Activated CD4-positive, alpha-beta T cell treated with anti-CD3 and anti-CD28 coated beads, Interleukin-2, amount 10 ng/mL, durations not matched to agents 7 days and 5 days (primary cell): ENCODE measurements at regions not wholly inside any gene's neighbourhood (a gene's known extent, or its start where the extent isn't known, plus 50 kb on each side); places are given as distances from the start of the nearest gene placed in this dataset.

Experiments used
- CTCF ChIA-PET: fragments of 350-600 bp; sonication (Branson Sonifier 250); formaldehyde crosslinking; loops from one replicate; lab custom pipeline; 2021; ENCODE audit warnings: antibody characterized with exemption; lab: Charles Lee
- POLR2A ChIA-PET: fragments of 350-600 bp; sonication (Branson Sonifier 250); formaldehyde crosslinking; loops from one replicate; lab custom pipeline; 2021; ENCODE audit warnings: antibody characterized with exemption; lab: Charles Lee
- DNase-seq: peaks from one replicate; pipeline ENCODE4 v3.0.0-alpha.2; 2020
- H3K27ac Mint-ChIP-seq: one replicate; pipeline ENCODE4 v1.8.0; 2021; ENCODE audit warnings: mild to moderate bottlenecking, moderate library complexity, mixed read lengths
- H3K27me3 Mint-ChIP-seq: one replicate; pipeline ENCODE4 v1.8.0; 2021; ENCODE audit warnings: mixed read lengths
- H3K36me3 Mint-ChIP-seq: one replicate; pipeline ENCODE4 v1.8.0; 2021; ENCODE audit warnings: low read depth, mixed read lengths
- H3K4me1 Mint-ChIP-seq: one replicate; pipeline ENCODE4 v1.8.0; 2021; ENCODE audit warnings: mixed read lengths
- H3K4me3 Mint-ChIP-seq: one replicate; pipeline ENCODE4 v1.8.0; 2021; ENCODE audit warnings: mild to moderate bottlenecking, moderate library complexity, mixed read lengths
- H3K9me3 Mint-ChIP-seq: one replicate; pipeline ENCODE4 v1.8.0; 2021; ENCODE audit warnings: mixed read lengths

DNA sequence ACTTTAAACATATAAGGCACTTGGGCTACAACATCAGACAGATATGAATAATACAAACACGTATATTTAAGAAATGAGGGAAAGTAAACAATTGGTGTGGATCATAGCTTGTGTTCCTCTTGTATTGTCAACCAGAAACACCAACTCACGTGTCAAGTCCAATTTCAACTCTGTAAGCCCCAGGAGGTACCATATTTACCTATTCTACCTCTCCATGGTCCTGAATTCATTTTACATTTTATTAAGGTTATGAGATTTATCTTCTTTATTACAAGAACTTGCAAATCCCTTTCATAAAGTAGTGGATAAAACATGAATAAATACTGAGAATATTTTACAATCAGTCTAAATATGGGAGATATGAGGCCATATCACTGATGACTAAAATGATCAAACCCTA, 501.6 kb downstream of the MAT2B start:
- no peak for DNase-seq
- no peaks in the 10 kb centered on the region for H3K27me3 Mint-ChIP-seq
- H3K4me3 Mint-ChIP-seq = no peak overlapping the region
- no peaks in the 10 kb centered on the region for H3K4me1 Mint-ChIP-seq
- no peak overlapping the region for H3K27ac Mint-ChIP-seq
- no peaks in the 10 kb centered on the region for H3K9me3 Mint-ChIP-seq
- POLR2A ChIA-PET = no interaction called here
- H3K36me3 Mint-ChIP-seq = no peaks in the 10 kb centered on the region
- CTCF ChIA-PET = no interaction called here

GRCh38 chr5:164009621-164010020, 504.2 kb downstream of the MAT2B start:
- CTCF ChIA-PET = no interaction called here
- H3K27ac Mint-ChIP-seq = no peak overlapping the region
- no peak overlapping the region for H3K4me3 Mint-ChIP-seq
- H3K4me1 Mint-ChIP-seq = no peaks in the 10 kb centered on the region
- DNase-seq = no peak
- H3K9me3 Mint-ChIP-seq = no peaks in the 10 kb centered on the region
- no peaks in the 10 kb centered on the region for H3K27me3 Mint-ChIP-seq
- no peaks in the 10 kb centered on the region for H3K36me3 Mint-ChIP-seq
- POLR2A ChIA-PET = no interaction called here

- CTCF ChIA-PET = no interaction called here
- POLR2A ChIA-PET = no interaction called here
- H3K27me3 Mint-ChIP-seq = no peaks in the 10 kb centered on the region
- no peaks in the 10 kb centered on the region for H3K36me3 Mint-ChIP-seq
- no peaks in the 10 kb centered on the region for H3K4me1 Mint-ChIP-seq
- no peaks in the 10 kb centered on the region for H3K9me3 Mint-ChIP-seq
- H3K27ac Mint-ChIP-seq = no peak overlapping the region
- no peak overlapping the region for H3K4me3 Mint-ChIP-seq
- no peak for DNase-seq
Observed at GRCh38 chr5:164010900-164011299, 505.5 kb downstream of the MAT2B start.

DNA sequence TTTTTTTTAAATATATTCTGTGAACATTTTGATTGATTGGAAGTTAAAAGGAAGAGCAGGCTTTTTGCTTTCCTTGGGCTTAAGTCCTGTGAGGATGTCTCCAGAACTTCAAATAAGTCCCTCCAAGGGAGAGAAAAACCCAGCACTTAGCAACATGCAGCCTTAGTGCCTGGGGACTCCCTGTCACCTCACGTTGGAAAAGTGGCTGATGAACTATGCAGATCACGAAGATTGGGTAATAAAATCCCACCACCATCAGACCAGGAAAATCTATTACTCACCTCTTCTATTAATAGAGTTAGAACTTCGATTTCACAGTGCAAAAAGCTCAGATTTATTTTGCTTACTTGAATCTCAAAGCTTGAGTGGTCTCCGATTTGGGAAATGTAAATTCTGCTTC, 507.0 kb downstream of the MAT2B start:
- H3K27ac Mint-ChIP-seq = no peak overlapping the region
- no peaks in the 10 kb centered on the region for H3K9me3 Mint-ChIP-seq
- POLR2A ChIA-PET = no interaction called here
- H3K36me3 Mint-ChIP-seq = no peaks in the 10 kb centered on the region
- CTCF ChIA-PET = no interaction called here
- H3K27me3 Mint-ChIP-seq = no peaks in the 10 kb centered on the region
- no peak for DNase-seq
- H3K4me3 Mint-ChIP-seq = no peak overlapping the region
- no peaks in the 10 kb centered on the region for H3K4me1 Mint-ChIP-seq

GRCh38 chr5:164013077-164013670, 507.8 kb downstream of the MAT2B start:
- Mint-ChIP-seq H3K27ac (no peak overlapping the region), H3K4me1 (no peaks in the 10 kb centered on the region), H3K9me3 (no peaks in the 10 kb centered on the region), H3K36me3 (no peaks in the 10 kb centered on the region), H3K4me3 (no peak overlapping the region), H3K27me3 (no peaks in the 10 kb centered on the region)
- ChIA-PET POLR2A (no interaction called here), CTCF (interaction anchor here (0.6 kb wide), 1 partner anchor 12 kb away, joined by 3 read pairs; no protein-coding TSS in a partner anchor)
- peak; percentile 27 for DNase-seq

DNA sequence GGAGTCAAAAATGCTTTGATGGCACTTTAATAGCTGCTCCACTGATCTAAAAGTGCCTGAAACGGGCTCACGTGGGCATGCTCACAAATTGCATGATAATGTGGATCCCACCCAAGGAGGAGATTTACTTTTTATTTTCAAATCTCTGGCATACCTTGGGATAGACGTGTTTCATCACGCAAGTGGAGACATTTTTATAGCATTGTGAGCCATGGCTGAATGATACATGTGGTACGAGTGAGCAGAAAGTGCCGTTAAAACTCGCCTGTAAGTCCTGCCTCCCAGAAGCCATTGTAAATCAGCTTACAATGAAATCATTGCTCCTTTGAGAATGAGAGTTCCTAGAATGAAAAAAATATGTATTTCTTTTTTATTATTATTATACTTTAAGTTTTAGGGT, 514.7 kb downstream of the MAT2B start:
- Mint-ChIP-seq H3K36me3 (no peaks in the 10 kb centered on the region), H3K27me3 (no peaks in the 10 kb centered on the region), H3K4me3 (no peak overlapping the region), H3K9me3 (no peaks in the 10 kb centered on the region), H3K4me1 (no peaks in the 10 kb centered on the region), H3K27ac (no peak overlapping the region)
- DNase-seq = no peak
- POLR2A ChIA-PET = no interaction called here
- CTCF ChIA-PET = no interaction called here

- no peaks in the 10 kb centered on the region for H3K36me3 Mint-ChIP-seq
- H3K4me1 Mint-ChIP-seq = no peaks in the 10 kb centered on the region
- no peak overlapping the region for H3K27ac Mint-ChIP-seq
- no peaks in the 10 kb centered on the region for H3K27me3 Mint-ChIP-seq
- H3K4me3 Mint-ChIP-seq = no peak overlapping the region
- ChIA-PET POLR2A (no interaction called here), CTCF (no interaction called here)
- H3K9me3 Mint-ChIP-seq = no peaks in the 10 kb centered on the region
- no peak for DNase-seq
Observed at GRCh38 chr5:164027738-164028137, 522.3 kb downstream of the MAT2B start.

DNA sequence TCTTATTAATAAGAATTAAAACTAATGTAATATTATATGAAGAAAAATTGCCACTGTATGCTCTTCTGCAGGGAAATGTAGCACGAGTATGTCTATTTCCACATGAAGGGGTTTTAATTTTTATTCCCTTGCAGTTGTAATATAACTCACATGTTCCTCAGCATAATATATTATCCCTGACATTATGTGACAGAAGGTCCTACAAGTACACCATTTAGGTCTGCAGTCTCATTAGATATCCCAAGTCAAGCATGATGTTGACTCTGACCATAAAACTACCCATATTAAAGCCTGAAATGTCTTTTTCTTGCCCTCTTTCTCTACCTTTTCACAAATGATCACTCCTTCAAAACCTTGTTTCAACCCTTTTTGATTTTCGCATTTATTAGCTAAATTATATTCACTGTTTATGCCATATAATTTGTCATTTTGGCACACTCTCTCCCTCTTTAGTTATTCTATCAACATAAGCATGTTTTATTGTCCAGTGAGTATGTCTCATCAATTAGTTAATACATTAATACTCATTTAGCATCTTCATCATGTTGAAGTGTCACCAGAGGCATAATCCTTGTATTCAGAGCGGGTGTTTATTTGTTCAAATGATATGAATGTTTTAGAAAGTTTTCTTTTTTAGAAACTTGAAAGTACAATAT, 532.8 kb downstream of the MAT2B start:
- no peaks in the 10 kb centered on the region for H3K9me3 Mint-ChIP-seq
- no peak for DNase-seq
- no peaks in the 10 kb centered on the region for H3K36me3 Mint-ChIP-seq
- H3K27me3 Mint-ChIP-seq = no peaks in the 10 kb centered on the region
- H3K27ac Mint-ChIP-seq = no peak overlapping the region
- ChIA-PET CTCF (no interaction called here), POLR2A (no interaction called here)
- no peak overlapping the region for H3K4me3 Mint-ChIP-seq
- H3K4me1 Mint-ChIP-seq = no peaks in the 10 kb centered on the region

GRCh38 chr5:164041105-164041504, 535.7 kb downstream of the MAT2B start:
- no peak overlapping the region for H3K4me3 Mint-ChIP-seq
- CTCF ChIA-PET = no interaction called here
- no peak for DNase-seq
- no peaks in the 10 kb centered on the region for H3K4me1 Mint-ChIP-seq
- no peaks in the 10 kb centered on the region for H3K27me3 Mint-ChIP-seq
- POLR2A ChIA-PET = no interaction called here
- H3K27ac Mint-ChIP-seq = no peak overlapping the region
- H3K9me3 Mint-ChIP-seq = no peaks in the 10 kb centered on the region
- no peaks in the 10 kb centered on the region for H3K36me3 Mint-ChIP-seq

DNA sequence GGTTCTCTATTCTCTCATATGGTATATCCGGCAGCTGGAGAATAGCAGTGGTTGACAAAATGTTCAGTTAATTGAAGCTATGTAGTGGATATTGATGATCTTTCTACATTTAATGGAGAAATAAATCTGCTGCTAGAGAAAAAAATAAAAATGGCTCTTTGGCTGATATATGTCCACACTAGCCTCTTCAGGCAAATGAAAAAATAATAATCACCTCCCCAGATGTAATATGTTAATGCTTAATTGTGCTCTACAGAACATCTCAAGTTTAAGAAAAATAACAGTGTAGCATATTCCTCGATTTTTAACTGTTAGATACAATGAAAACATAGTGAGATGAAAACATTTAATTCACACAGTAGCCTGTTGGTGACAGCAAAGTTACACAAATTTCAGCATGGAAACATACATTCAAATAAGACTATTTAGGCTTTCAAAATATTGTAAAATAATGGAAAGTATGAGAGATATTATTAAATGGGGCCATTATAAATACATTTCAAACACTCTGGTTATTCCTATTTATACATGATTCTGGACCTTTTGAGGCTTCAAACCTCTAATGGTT, 543.0 kb downstream of the MAT2B start:
- CTCF ChIA-PET = no interaction called here
- no peak overlapping the region for H3K27ac Mint-ChIP-seq
- H3K9me3 Mint-ChIP-seq = no peaks in the 10 kb centered on the region
- H3K4me1 Mint-ChIP-seq = no peaks in the 10 kb centered on the region
- POLR2A ChIA-PET = no interaction called here
- no peaks in the 10 kb centered on the region for H3K36me3 Mint-ChIP-seq
- no peak for DNase-seq
- no peak overlapping the region for H3K4me3 Mint-ChIP-seq
- no peaks in the 10 kb centered on the region for H3K27me3 Mint-ChIP-seq

DNA sequence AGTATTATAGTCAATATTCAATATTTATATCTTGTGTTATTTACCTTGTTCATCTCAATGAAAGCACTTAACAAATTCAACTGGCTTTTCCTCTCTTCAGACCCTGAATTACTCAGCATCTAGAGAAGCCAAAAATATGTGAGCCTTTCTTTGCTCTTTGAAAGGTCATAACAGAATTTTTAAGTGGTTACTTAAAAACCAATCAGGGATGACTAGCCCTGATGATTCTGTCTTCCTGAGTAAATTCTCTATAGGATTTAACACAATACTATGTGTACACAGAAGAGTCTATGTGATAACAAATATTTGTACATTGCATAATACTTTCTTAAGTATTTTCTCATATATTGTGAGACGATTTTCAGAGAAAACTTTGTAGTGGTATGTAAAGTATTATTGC, 546.3 kb downstream of the MAT2B start:
- POLR2A ChIA-PET = no interaction called here
- Mint-ChIP-seq H3K36me3 (no peaks in the 10 kb centered on the region), H3K9me3 (no peaks in the 10 kb centered on the region), H3K27me3 (no peaks in the 10 kb centered on the region), H3K27ac (no peak overlapping the region), H3K4me1 (no peaks in the 10 kb centered on the region), H3K4me3 (no peak overlapping the region)
- DNase-seq = no peak
- CTCF ChIA-PET = no interaction called here

- CTCF ChIA-PET = no interaction called here
- POLR2A ChIA-PET = no interaction called here
- H3K27ac Mint-ChIP-seq = no peak overlapping the region
- H3K36me3 Mint-ChIP-seq = no peaks in the 10 kb centered on the region
- no peaks in the 10 kb centered on the region for H3K27me3 Mint-ChIP-seq
- no peaks in the 10 kb centered on the region for H3K4me1 Mint-ChIP-seq
- H3K9me3 Mint-ChIP-seq = no peaks in the 10 kb centered on the region
- no peak for DNase-seq
- no peak overlapping the region for H3K4me3 Mint-ChIP-seq
Observed at GRCh38 chr5:164052536-164053093, 547.2 kb downstream of the MAT2B start.

DNA sequence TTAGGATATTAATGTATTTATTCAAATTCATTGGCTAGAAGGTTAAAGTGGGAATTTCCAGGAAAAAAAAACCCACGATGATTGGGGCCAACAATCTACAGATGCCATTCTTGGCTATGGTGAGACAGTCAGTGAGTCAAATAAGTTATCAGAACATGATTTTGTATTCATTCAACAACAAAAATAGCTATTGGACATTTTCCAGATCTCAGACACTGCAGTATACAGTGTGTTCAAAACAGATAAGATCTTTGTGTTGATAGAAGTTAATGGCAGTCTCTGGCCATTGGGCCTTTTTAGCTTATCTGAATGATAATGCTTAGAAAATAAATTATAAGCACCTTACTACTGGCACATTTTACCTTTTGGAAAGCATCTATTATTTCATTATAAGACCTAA, 547.7 kb downstream of the MAT2B start:
- no peaks in the 10 kb centered on the region for H3K4me1 Mint-ChIP-seq
- H3K36me3 Mint-ChIP-seq = no peaks in the 10 kb centered on the region
- no peaks in the 10 kb centered on the region for H3K9me3 Mint-ChIP-seq
- H3K27me3 Mint-ChIP-seq = no peaks in the 10 kb centered on the region
- ChIA-PET POLR2A (no interaction called here), CTCF (no interaction called here)
- no peak for DNase-seq
- H3K4me3 Mint-ChIP-seq = no peak overlapping the region
- H3K27ac Mint-ChIP-seq = no peak overlapping the region
